ENCODE measurements at regions not wholly inside any gene's neighbourhood (a gene's known extent, or its start where the extent isn't known, plus 50 kb on each side); places are given as distances from the start of the nearest gene placed in this dataset.
A peak's percentile ranks its signal among the peaks of the same experiment; 100 is the strongest.

DNA sequence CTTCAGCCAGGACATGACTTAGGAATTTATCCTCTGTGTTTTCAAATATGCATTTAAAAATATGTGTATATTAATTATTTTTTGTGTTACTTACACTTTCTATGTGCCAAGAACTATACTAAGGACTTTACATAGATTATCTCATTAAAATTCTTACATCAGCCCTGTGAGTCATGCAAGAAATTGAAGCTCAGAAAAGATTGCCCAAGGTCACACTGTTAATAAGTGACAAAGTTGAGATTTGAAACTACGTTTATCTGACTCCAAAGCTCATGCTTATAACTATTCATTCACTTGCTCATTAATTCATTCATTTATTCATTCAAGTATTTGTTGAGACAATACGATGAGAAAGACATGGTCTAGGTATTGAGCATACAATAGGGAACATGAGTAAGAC, 62.9 kb upstream of the CHRDL1 start:
- DNase-seq, result no peak

DNA sequence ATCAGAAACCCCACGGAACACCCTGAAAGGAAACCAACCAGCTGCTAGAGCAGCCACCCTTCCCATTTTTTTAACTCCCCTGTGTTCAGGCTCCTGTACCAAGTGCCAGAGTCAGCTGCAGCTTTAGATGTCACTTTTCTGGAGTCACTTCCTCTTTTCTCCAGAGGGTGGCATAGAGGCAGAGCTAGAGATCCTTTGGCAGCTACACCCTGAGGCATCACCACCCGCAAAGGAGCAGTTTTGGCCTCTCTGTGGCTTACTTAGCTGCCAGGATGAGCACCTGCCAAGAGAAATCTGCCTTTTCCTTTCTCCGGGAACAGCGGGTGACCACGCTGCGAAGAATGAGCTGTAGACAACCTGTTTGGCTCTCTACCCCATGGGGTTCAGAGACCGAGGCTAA, 58.0 kb upstream of the CHRDL1 start:
- DNase-seq, result peak; percentile 14

- DNase-seq, result no peak
These were observed 56.6 kb upstream of the CHRDL1 start for GRCh38 chrX:110852180-110852579.

- no peak for DNase-seq
These were observed 56.2 kb upstream of the CHRDL1 start for GRCh38 chrX:110851780-110852179.

DNA sequence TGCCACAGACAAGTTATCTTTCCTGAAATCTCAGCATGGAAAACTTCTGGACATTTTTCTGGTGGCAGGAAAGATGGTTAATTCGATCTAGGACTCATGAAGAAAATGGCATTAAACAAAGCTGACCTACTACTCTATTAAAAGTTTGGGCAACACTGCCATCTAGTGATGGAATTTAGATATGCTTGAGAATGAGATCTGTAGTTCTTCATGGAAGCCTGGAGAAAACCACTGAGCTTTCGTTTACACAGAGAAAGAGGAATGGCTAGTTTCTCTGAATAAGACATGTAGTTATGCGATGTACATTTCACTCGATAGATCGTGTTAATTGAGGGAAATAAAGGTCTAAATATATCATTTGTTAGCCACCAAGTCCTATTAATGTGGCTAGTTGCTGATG, 51.7 kb upstream of the CHRDL1 start:
- peak; percentile 65 for DNase-seq

DNA sequence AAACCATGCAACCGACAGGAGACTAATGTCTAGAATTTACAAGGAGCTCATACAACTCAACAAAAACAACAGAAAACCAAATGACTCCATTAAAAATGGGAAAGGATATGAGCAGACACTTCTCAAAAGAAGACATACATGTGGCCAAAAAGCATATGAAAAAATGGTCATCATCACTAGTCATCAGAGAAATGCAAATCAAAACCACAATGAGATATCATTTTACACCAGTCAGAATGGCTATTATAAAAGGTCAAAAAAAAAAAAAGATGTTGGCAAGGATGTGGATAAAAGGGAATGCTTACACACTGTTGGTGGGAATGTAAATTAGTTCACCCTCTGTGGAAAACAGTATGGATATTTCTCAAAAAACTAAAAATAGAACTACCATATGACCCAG, 50.5 kb upstream of the CHRDL1 start:
- no peak for DNase-seq

Data from renal pelvis (tissue), 1 donor.